Spleen (tissue), 11 donors: ENCODE measurements at regions not wholly inside any gene's neighbourhood (a gene's known extent, or its start where the extent isn't known, plus 50 kb on each side); places are given as distances from the start of the nearest gene placed in this dataset.

ENCODE experiments used
- DNase-seq: peaks from one replicate; pipeline ENCODE4 v3.0.0-alpha.2; 2020
- H3K27ac ChIP-seq, 8 donors: fragments of 200-600 bp; sonication (generic) in 7 of 8; 1 replicate in 4 of 8; 2 replicates in 4 of 8; pipeline versions ENCODE4 v1.5.0 to v1.8.0; 2016 to 2021; ENCODE audit warnings: inconsistent platforms in 4 of 8, mild to moderate bottlenecking in 4 of 8, moderate library complexity in 1 of 8
- H3K27me3 ChIP-seq, 7 donors: fragments of 200-600 bp; sonication (generic) in 6 of 7; replicated peaks in 1 of 7; 1 replicate in 4 of 7; 2 replicates in 3 of 7; pipeline versions ENCODE4 v1.5.0 to v1.8.0; 2016 to 2021; ENCODE audit warnings: inconsistent platforms in 3 of 7, mild to moderate bottlenecking in 1 of 7
- H3K36me3 ChIP-seq, 6 donors: fragments of 200-600 bp; sonication (generic) in 5 of 6; 1 replicate in 4 of 6; 2 replicates in 2 of 6; pipeline versions ENCODE4 v1.5.0 to v1.8.0; 2016 to 2021; ENCODE audit warnings: inconsistent platforms in 2 of 6
- H3K4me1 ChIP-seq, 6 donors: fragments of 200-600 bp; sonication (generic) in 5 of 6; 1 replicate in 3 of 6; 2 replicates in 3 of 6; pipeline versions ENCODE4 v1.5.0 to v1.8.0; 2016 to 2021; ENCODE audit warnings: inconsistent platforms in 3 of 6
- H3K4me3 ChIP-seq, 8 donors: fragments of 200-600 bp; sonication (generic) in 7 of 8; 1 replicate in 4 of 8; 2 replicates in 4 of 8; pipeline versions ENCODE4 v1.5.0 to v1.8.0; 2016 to 2021; ENCODE audit warnings: inconsistent platforms in 4 of 8, mild to moderate bottlenecking in 4 of 8, moderate library complexity in 2 of 8
- H3K9me3 ChIP-seq, 8 donors: fragments of 200-600 bp; sonication (generic) in 7 of 8; 1 replicate in 4 of 8; 2 replicates in 4 of 8; pipeline versions ENCODE4 v1.5.0 to v1.8.0; 2016 to 2021; ENCODE audit warnings: inconsistent platforms in 4 of 8
- POLR2A ChIP-seq, 3 donors: fragments of 450-650 bp; IDR thresholded peaks; one replicate each; pipeline ENCODE4 v1.5.1; 2017; ENCODE audit warnings: antibody characterized with exemption in 3 of 3, mild to moderate bottlenecking in 1 of 3
- POLR2AphosphoS5 ChIP-seq, 3 donors: sonication (generic); formaldehyde crosslinking; IDR thresholded peaks; one replicate each; pipeline ENCODE4 v1.5.1; 2017; ENCODE audit warnings: antibody characterized with exemption in 3 of 3
- WGBS, 5 donors: extraction: QIAGEN DNeasy Blood & Tissue Kit in 3 of 5; methylation state at CpG; one replicate each; pipeline versions ENCODE4 v1.1.5 to v1.1.7; 2013 to 2018; 5-methylcytosine and 5-hydroxymethylcytosine counted together
- intact Hi-C: fragments of 100-400 bp; cut with DNase I; formaldehyde crosslinking; loops from one replicate; pipeline ENCODE4 v1.15.0; 2023; ENCODE audit warnings: low total_unique reads
- TF ChIP-seq, protein P1 (sequence below), 11 experiments: fragments of 200-600 bp in 7 of 11; fragments of 450-650 bp in 4 of 11; sonication (generic) in 4 of 11; IDR thresholded peaks in 8 of 11; conservative IDR thresholded peaks in 3 of 11; 1 replicate in 7 of 11; 2 replicates in 4 of 11; pipeline versions ENCODE4 v1.4.0 to v1.8.0; 2016 to 2021; ENCODE audit warnings: antibody characterized with exemption in 11 of 11, inconsistent platforms in 4 of 11, mild to moderate bottlenecking in 1 of 11
- donor health status: healthy with polysubstance abuse.
- donor health status: DM: no; HTN: no; CAD: no; lungs with moderate emphysema.
- donor health status: DM: no; HTN: no; CAD: no.
- donor health status: Bipolar disorder and iron deficiency.
- donor health status: healthy.
- donor health status: DM: no; HTN: no; CAD: no.
- donor health status: DM: yes; HTN: yes; CAD: no.

DNA sequence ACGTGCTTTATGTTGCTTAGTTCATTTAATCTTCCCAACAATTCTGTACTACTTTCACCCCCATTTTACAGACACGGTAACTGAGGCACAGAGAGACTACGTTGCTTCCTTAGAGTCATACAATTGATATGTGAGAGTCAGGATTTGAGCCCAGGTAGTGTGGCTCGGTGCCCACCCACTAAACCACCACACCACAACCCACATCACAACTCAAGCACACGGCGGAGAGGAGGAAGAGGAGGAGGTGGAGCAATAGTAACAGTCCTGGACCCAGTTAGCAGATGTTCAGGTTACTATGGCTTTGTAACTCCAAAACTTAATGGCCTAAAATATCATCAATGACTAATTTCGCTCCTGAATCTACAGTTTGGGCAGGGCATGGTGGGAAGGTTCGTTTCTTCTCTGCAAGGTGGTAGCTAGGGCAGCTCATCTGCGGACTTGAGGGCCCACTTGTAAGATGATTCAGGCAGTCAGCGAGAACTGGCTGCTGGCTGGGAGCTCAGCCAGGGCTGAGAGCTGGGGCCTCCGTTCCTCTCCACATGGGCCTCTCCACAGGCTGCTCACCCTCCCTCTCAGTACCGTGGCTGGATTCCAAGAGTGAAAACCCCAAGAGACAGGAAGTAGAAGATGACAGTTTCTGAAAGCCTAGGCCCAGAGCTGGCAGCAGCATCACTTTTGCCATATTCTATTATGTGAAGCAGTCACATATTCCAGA lies 167.1 kb downstream of the ZFP36L2 start:
- peak; percentile 75 for DNase-seq
- H3K9me3 ChIP-seq = peaks cover 0 to 10% (median 6%) of the 10 kb centered on the region in 8 donors
- peak overlapping the region in 6 of 8 donors; percentile 28 to 68 (median 51) for H3K27ac ChIP-seq
- peaks cover 5 to 29% (median 19%) of the 10 kb centered on the region in 6 donors for H3K4me1 ChIP-seq
- intact Hi-C loops = no loop called here
- 23 to 31% (median 24%) methylated on average over 10 to 12 of the region's 12 CpGs for WGBS, 5 donors
- H3K36me3 ChIP-seq = no peaks in the 10 kb centered on the region
- peak in 2 of 3 donors; percentile 47 to 50 for TF ChIP-seq POLR2AphosphoS5 (IDR thresholded peaks at IDR 0.05)
- TF ChIP-seq, protein P1, sequence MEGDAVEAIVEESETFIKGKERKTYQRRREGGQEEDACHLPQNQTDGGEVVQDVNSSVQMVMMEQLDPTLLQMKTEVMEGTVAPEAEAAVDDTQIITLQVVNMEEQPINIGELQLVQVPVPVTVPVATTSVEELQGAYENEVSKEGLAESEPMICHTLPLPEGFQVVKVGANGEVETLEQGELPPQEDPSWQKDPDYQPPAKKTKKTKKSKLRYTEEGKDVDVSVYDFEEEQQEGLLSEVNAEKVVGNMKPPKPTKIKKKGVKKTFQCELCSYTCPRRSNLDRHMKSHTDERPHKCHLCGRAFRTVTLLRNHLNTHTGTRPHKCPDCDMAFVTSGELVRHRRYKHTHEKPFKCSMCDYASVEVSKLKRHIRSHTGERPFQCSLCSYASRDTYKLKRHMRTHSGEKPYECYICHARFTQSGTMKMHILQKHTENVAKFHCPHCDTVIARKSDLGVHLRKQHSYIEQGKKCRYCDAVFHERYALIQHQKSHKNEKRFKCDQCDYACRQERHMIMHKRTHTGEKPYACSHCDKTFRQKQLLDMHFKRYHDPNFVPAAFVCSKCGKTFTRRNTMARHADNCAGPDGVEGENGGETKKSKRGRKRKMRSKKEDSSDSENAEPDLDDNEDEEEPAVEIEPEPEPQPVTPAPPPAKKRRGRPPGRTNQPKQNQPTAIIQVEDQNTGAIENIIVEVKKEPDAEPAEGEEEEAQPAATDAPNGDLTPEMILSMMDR (IDR thresholded peaks at IDR 0.05 in 8 of 11, conservative IDR thresholded peaks at IDR 0.05 in 3 of 11) = no peak
- H3K4me3 ChIP-seq = no peak overlapping the region
- no peaks in the 10 kb centered on the region for H3K27me3 ChIP-seq

DNA sequence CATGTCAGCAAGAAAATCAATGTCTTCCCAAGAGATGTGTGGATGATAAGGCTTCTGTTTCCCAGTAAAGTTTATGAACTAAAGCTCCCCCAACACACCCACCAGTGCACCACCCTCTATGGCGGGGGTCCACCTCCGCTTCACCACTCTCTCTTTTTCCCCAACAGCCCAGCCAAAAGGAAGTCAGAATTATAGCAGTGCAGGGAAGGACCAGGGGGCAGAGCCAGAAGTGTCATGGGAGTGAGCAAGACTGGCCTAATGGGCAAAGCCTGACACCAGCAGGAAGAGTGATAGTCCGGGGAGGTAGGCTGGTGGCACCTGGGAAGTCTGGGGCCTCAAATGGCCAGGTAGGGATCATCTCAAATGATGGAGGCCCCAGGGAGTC lies 167.7 kb downstream of the ZFP36L2 start:
- H3K36me3 ChIP-seq = no peaks in the 10 kb centered on the region
- WGBS, 5 donors = 84 to 90% (median 88%) methylated on average over 3 of the region's 3 CpGs
- peaks cover 5 to 31% (median 21%) of the 10 kb centered on the region in 6 donors for H3K4me1 ChIP-seq
- no peak overlapping the region for H3K4me3 ChIP-seq
- TF ChIP-seq, protein P1 (IDR thresholded peaks at IDR 0.05 in 8 of 11, conservative IDR thresholded peaks at IDR 0.05 in 3 of 11) = no peak
- no peak for TF ChIP-seq POLR2A (IDR thresholded peaks at IDR 0.05)
- TF ChIP-seq POLR2AphosphoS5 (IDR thresholded peaks at IDR 0.05) = no peak
- H3K27me3 ChIP-seq = no peaks in the 10 kb centered on the region
- H3K27ac ChIP-seq = peak overlapping the region in 5 of 8 donors; percentile 28 to 68 (median 51)
- intact Hi-C loops = no loop called here
- H3K9me3 ChIP-seq = peaks cover 0 to 10% (median 6%) of the 10 kb centered on the region in 8 donors
- peak; percentile 55 for DNase-seq

DNA sequence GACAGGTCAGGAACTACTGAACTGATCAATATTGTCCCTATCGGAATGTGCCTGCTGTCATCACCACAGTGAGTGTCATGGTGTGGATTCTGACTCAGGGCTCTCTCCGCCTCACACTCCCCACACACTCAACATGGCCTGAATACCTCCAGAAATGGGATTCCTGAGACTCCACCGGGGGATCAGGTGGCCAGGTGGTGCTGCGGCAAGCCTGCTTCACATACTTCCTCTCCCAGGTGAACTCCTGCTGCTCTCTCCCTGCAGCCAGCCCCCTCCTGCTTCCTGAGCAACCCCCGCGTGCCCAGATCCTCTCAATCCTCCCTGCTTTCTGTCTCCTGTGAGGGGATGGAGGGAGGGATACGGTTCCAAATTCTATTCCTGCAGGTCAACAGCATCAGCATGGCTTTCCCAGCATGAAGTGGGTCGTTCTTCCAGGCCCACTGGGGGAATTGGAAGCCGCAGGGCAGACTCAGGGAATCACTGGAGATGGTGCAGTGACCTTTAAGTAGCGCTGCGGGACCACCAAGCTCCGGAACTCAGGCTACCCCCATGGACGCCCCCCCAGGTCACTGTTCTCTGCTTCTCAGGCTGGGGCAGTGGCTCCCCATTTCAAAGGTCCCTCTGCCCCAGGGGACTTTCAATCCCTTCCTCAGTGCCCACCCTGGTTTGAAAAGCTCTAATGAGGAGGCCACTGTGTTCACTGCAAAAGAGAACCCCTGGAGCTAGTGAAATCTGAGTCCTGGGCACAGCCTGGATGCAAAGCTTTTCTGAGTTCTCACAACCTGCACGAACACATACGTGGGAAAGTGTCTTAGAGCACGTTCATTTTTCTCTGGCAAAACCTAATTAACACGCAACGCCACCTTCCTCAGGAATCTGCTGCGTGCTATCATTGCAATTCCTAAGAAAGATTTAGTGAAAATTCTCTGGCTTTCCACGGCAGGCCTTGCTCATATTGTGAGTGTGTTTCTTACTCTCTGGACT lies 168.4 kb downstream of the ZFP36L2 start:
- WGBS, 5 donors = 87 to 92% (median 91%) methylated on average over 20 of the region's 20 CpGs
- intact Hi-C loops = no loop called here
- no peak overlapping the region for H3K27ac ChIP-seq
- no peak overlapping the region for H3K4me3 ChIP-seq
- peak; percentile 49 for DNase-seq
- no peaks in the 10 kb centered on the region for H3K27me3 ChIP-seq
- no peaks in the 10 kb centered on the region for H3K36me3 ChIP-seq
- H3K4me1 ChIP-seq = peaks cover 5 to 31% (median 21%) of the 10 kb centered on the region in 6 donors
- peaks cover 0 to 10% (median 6%) of the 10 kb centered on the region in 8 donors for H3K9me3 ChIP-seq
- TF ChIP-seq POLR2A (IDR thresholded peaks at IDR 0.05) (no peak), POLR2AphosphoS5 (IDR thresholded peaks at IDR 0.05) (no peak)
- TF ChIP-seq, protein P1 (IDR thresholded peaks at IDR 0.05 in 8 of 11, conservative IDR thresholded peaks at IDR 0.05 in 3 of 11) = no peak
